Duodenal mucosa (tissue), 2 donors: ENCODE measurements at regions not wholly inside any gene's neighbourhood (a gene's known extent, or its start where the extent isn't known, plus 50 kb on each side); places are given as distances from the start of the nearest gene placed in this dataset.
A peak's percentile ranks its signal among the peaks of the same experiment; 100 is the strongest.

ENCODE experiments used
- H3K27ac ChIP-seq: one replicate; pipeline ENCODE4 v1.7.0; 2013; ENCODE audit warnings: low read depth, low read length
- H3K27me3 ChIP-seq, 2 donors: one replicate each; pipeline ENCODE4 v1.7.0; 2013; ENCODE audit warnings: low read length in 2 of 2, control low read depth in 1 of 2; ENCODE audit not compliant: insufficient read depth in 2 of 2, control insufficient read depth in 1 of 2
- H3K36me3 ChIP-seq, 2 donors: one replicate each; pipeline ENCODE4 v1.7.0; 2013; ENCODE audit warnings: low read length in 2 of 2, control low read depth in 1 of 2; ENCODE audit not compliant: insufficient read depth in 2 of 2, control insufficient read depth in 1 of 2
- H3K4me1 ChIP-seq, 2 donors: one replicate each; pipeline ENCODE4 v1.7.0; 2013; ENCODE audit warnings: low read length in 2 of 2, control low read depth in 1 of 2; ENCODE audit not compliant: insufficient read depth in 2 of 2, control insufficient read depth in 1 of 2
- H3K4me3 ChIP-seq, 2 donors: one replicate each; pipeline ENCODE4 v1.7.0; 2013; ENCODE audit warnings: low read length in 2 of 2, low read depth in 1 of 2
- H3K9ac ChIP-seq, 2 donors: one replicate each; pipeline ENCODE4 v1.7.0; 2013; ENCODE audit warnings: low read length in 2 of 2, low read depth in 1 of 2
- H3K9me3 ChIP-seq, 2 donors: one replicate each; pipeline ENCODE4 v1.7.0; 2013; ENCODE audit warnings: low read length in 2 of 2, control low read depth in 1 of 2; ENCODE audit not compliant: control insufficient read depth in 1 of 2

DNA sequence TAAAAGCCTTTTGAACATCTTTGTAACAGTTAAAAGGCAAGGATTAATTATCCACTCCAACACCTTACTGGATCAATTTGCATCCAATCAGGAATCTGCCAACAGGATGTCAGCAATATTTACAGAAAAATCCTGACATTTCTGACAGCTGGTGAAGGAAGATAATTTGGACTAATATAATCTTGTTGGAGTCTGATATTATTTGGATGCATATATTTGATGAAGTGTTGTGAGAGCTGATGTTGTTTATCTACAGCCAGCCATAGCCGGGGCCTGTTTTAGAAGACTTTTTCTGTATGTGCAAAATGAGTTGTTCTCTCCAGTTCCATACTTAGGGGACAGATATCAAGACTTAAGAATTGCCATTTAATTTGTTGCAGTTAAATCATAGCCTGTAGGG lies 91.1 kb downstream of the GPR37 start:
- Histone ChIP-seq H3K4me3 (no peak overlapping the region), H3K9me3 (no peaks in the 10 kb centered on the region), H3K9ac (no peak overlapping the region), H3K4me1 (no peaks in the 10 kb centered on the region), H3K27me3 (no peaks in the 10 kb centered on the region), H3K36me3 (no peaks in the 10 kb centered on the region), H3K27ac (no peak overlapping the region)

DNA sequence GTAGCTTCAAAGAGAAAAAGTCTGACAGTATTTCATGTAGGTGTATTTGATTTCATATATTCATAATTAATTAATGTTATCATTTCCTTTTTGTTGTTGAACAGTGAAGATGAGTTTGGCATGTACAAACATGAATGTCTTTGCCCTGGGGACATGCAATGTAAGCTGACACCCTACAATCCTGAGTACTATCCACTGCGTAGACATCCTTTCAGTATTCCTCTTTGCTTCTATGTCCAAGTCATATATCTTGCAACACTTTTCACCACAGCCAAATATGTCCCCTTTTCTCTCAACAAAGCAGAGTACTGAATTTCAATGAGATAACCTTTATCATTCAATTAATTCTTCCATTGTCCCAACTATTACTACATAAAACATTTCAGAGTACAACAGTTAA lies 93.6 kb downstream of the GPR37 start:
- Histone ChIP-seq H3K9ac (no peak overlapping the region), H3K4me1 (no peaks in the 10 kb centered on the region), H3K27me3 (no peaks in the 10 kb centered on the region), H3K4me3 (no peak overlapping the region), H3K27ac (no peak overlapping the region), H3K9me3 (no peaks in the 10 kb centered on the region), H3K36me3 (no peaks in the 10 kb centered on the region)

DNA sequence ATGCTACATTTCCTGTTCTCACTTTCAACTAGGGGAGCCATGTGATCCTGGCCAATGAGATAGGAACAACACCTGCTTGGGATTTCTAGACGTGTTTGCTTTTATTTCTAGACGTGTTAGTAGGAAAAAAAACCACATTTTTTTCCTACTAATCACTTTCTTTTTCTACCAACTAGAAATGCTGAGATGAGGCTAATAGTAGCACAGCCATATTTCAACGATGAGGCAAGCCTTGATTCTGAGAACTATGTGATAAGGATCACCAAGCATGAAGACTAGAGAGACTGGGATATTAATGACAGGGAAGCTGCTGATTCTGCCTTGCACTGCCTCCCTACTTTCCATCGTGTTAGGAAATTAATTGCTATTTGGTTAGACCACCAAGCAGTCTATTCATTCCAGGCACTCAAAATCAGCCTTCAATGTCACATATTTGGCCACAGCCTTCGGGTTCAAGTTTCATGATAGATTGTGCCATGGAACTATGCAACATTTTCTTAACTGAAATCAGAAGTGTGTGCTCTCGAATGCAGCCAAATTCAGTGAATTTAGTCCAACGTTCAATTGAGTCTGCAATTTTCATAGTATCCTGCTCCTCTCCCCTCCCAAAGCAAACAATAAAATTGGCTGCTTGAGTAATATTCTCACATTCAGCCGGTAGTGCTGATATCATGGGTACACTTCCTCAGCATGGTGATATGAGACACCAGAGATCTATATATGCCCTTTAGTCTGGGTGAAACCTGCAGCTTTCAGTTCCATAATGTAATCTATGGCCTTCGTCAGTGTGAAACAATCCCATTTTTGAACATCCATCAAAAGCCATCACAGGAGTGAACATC lies 98.1 kb downstream of the GPR37 start:
- no peaks in the 10 kb centered on the region for H3K4me1 ChIP-seq
- H3K27me3 ChIP-seq = no peaks in the 10 kb centered on the region
- no peak overlapping the region for H3K4me3 ChIP-seq
- no peaks in the 10 kb centered on the region for H3K9me3 ChIP-seq
- no peak overlapping the region for H3K27ac ChIP-seq
- no peak overlapping the region for H3K9ac ChIP-seq
- no peaks in the 10 kb centered on the region for H3K36me3 ChIP-seq

DNA sequence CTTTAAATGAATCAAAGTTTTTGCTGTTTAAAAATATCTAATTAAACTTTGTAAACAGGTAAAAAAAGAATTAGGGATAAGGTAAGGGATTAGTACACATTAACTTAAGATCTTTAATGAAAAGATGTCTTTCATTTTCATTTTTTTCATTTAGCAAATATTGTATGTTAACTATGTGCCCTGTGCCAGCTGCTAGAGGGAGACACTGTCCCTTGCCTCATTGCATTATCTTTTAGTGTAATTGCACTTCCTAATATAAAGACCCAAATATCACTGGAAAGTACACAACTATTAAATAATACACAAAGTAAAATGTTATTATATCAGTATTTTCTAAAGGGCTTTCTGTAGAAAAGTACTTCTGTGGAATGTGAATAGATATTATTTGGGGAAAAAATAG lies 102.7 kb downstream of the GPR37 start:
- H3K36me3 ChIP-seq = no peaks in the 10 kb centered on the region
- no peak overlapping the region for H3K4me3 ChIP-seq
- H3K9ac ChIP-seq = no peak overlapping the region
- no peaks in the 10 kb centered on the region for H3K9me3 ChIP-seq
- no peaks in the 10 kb centered on the region for H3K4me1 ChIP-seq
- no peak overlapping the region for H3K27ac ChIP-seq
- H3K27me3 ChIP-seq = no peaks in the 10 kb centered on the region

DNA sequence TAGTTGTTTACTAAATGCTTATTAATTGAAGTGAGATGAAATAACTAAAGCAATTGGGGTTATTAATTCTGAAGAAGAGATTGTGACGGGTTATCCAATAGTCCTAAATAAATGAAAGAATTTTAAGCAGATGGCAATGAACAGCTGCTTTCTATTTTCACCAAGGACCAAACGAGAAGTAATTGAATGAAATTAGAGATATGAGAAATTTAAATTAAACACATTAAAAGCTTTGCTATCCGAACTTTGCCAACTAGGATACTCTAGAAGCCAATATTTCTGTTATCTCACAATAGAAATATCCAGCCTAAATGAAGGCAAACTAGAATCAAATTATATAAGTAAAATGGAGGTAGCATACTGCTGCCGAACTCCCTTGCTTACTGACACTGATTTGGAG lies 103.2 kb downstream of the GPR37 start:
- Histone ChIP-seq H3K27me3 (no peaks in the 10 kb centered on the region), H3K9me3 (no peaks in the 10 kb centered on the region), H3K36me3 (no peaks in the 10 kb centered on the region), H3K4me1 (no peaks in the 10 kb centered on the region), H3K4me3 (no peak overlapping the region), H3K9ac (no peak overlapping the region), H3K27ac (no peak overlapping the region)

DNA sequence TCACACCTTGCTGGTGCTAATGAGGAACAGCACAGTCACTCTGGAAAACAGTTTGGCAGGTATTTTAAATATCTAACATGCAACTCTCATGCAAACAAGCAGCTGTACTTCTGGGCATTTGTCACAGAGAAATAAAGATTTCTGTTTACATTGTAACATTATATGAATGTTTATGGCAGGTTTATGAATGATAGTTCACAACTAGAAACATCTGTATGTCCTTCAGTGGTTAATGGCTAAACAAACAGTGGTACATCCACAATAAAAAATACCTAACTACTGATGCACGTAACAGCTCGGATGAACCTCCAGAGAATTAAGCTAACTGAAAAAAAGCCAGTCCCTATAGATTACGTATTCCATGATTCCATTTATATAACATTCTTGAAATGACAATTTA lies 109.6 kb downstream of the GPR37 start:
- Histone ChIP-seq H3K4me3 (no peak overlapping the region), H3K4me1 (no peaks in the 10 kb centered on the region), H3K9me3 (no peaks in the 10 kb centered on the region), H3K27ac (no peak overlapping the region), H3K36me3 (no peaks in the 10 kb centered on the region), H3K9ac (no peak overlapping the region), H3K27me3 (no peaks in the 10 kb centered on the region)

DNA sequence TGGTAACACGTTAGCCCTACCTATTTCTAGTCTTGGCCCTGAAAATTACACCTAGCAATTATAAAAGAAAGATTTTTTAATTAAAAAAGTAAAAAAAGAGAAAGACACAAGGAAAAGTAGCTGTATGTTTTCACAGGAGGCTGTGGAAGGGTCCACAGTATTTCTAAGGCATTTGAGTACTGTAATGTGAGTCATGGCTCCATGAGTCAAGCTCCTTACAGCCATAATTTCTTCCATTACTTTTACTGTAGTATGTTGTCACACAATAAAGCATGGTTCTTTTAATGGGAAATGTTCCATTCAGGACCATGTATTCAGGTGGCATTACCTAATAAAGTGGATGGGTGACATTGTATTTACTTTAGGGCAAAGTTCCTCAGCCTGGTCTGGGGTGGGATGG lies 113.4 kb downstream of the GPR37 start:
- Histone ChIP-seq H3K27ac (no peak overlapping the region), H3K4me3 (no peak overlapping the region), H3K9me3 (no peaks in the 10 kb centered on the region), H3K36me3 (no peaks in the 10 kb centered on the region), H3K9ac (no peak overlapping the region), H3K4me1 (no peaks in the 10 kb centered on the region), H3K27me3 (no peaks in the 10 kb centered on the region)

DNA sequence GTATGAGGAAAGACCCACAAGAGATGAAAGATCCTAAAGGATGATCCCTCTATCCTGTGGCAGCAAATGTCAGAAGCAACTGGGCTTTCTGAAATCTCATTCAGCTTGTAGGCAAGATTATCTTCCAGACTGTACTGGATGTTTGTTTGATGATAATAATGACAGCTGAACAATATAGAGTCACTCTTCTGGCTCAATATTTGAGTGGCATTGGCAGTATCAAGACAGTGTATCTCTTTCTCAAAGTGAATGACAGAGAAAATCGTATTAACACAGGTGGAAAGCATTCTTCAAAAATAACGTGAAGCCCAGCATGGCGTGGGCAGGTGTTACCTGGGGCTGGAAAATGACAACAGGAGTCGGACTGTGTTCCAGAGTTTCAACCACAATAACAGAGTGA lies 114.5 kb downstream of the GPR37 start:
- H3K27me3 ChIP-seq = no peaks in the 10 kb centered on the region
- H3K36me3 ChIP-seq = no peaks in the 10 kb centered on the region
- no peaks in the 10 kb centered on the region for H3K9me3 ChIP-seq
- no peak overlapping the region for H3K4me3 ChIP-seq
- no peak overlapping the region for H3K27ac ChIP-seq
- no peaks in the 10 kb centered on the region for H3K4me1 ChIP-seq
- no peak overlapping the region for H3K9ac ChIP-seq

DNA sequence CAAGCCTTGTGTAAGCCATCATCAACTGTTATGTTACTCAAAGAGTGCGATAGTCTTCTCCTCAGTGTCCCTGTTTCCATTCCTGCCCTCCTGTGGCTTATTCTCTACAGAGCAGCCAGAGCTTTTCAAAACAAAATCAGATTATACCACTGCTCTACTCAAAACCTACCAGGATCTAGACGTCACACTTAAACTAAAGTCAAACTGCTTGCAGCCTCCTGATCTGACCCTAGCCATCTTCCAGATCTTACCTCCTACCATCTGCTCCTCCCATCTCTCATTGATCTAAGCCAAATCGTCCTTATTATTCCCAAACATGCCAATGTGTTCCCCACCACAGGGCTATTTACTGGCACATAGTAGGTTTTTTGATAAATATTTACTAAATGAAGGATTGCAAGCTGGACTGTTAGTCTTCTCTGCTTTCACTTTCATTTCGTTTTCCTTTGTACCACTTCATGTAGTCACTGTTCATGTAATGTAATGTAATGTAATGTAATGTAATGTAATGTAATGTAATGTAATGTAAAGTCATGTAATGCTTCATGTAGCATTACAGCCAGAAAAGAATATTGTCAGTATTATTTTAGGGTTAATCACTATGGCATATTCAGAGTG lies 116.1 kb downstream of the GPR37 start:
- H3K27me3 ChIP-seq = no peaks in the 10 kb centered on the region
- no peak overlapping the region for H3K9ac ChIP-seq
- no peaks in the 10 kb centered on the region for H3K4me1 ChIP-seq
- no peak overlapping the region for H3K27ac ChIP-seq
- no peaks in the 10 kb centered on the region for H3K9me3 ChIP-seq
- no peaks in the 10 kb centered on the region for H3K36me3 ChIP-seq
- H3K4me3 ChIP-seq = peak overlapping the region in 1 of 2 donors; percentile 7

DNA sequence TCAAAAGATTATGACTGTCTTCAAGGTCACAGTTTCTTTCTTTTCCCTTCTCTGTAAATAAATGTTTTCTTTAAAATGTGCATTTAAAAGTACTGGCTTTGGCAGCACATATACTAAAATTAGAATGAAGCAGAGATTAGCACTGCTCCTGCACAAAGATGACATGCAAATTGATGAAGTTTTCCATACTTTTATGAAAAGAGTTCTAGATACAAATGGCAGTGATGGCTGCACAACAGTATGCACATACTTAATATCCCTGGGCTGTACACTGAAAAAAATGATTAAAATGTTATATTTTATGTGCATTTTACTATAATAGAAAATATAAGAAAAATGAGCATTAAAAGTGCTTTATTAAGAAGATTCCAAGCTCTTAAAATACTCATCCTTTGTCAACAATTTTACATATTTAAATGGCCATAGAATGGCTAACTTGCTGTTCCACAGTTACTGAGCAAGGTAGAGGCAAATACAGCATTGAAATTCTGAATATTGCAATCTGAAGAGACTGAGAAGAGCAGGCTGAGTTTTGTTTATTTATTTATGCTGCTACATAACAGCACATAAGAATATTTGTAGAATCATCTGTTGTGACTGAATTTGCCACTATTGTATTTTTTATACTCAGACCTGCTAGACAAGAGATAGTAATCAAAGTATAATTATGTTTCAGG lies 117.8 kb downstream of the GPR37 start:
- no peaks in the 10 kb centered on the region for H3K36me3 ChIP-seq
- H3K4me1 ChIP-seq = no peaks in the 10 kb centered on the region
- H3K9ac ChIP-seq = no peak overlapping the region
- H3K27ac ChIP-seq = no peak overlapping the region
- H3K9me3 ChIP-seq = no peaks in the 10 kb centered on the region
- H3K27me3 ChIP-seq = no peaks in the 10 kb centered on the region
- no peak overlapping the region for H3K4me3 ChIP-seq
